ENCODE measurements at regions not wholly inside any gene's neighbourhood (a gene's known extent, or its start where the extent isn't known, plus 50 kb on each side); places are given as distances from the start of the nearest gene placed in this dataset.

GRCh38 chr3:86245360-86245759 lies 745.6 kb downstream of the VGLL3 start:
- no peak for TF ChIP-seq EZH2 (IDR thresholded peaks at IDR 0.05; ENCODE audit: borderline replicate concordance)
- peak; percentile 76 for TF ChIP-seq CTCF (IDR thresholded peaks at IDR 0.05; ENCODE audit: poor library complexity)
